Neural progenitor cell (in vitro differentiated cells): ENCODE measurements at regions not wholly inside any gene's neighbourhood (a gene's known extent, or its start where the extent isn't known, plus 50 kb on each side); places are given as distances from the start of the nearest gene placed in this dataset.

Source experiments
- DNase-seq: peaks from one replicate; pipeline ENCODE4 v3.0.0-alpha.2; 2016; ENCODE audit warnings: low spot score
- H2AFZ ChIP-seq: fragments of 200-600 bp; sonication (generic); replicated peaks from 2 replicates; pipeline ENCODE4 v1.6.1; 2016; ENCODE audit warnings: antibody characterized with exemption
- H3F3A ChIP-seq: fragments of 200-600 bp; sonication (generic); 2 replicates; pipeline ENCODE4 v1.6.1; 2016; ENCODE audit warnings: antibody characterized with exemption, low read depth
- H3K27ac ChIP-seq: fragments of 200-600 bp; sonication (generic); 2 replicates; pipeline ENCODE4 v1.5.1; 2016; ENCODE audit warnings: mild to moderate bottlenecking
- H3K27me3 ChIP-seq: fragments of 200-600 bp; sonication (generic); 2 replicates; pipeline ENCODE4 v1.6.1; 2016; ENCODE audit warnings: mild to moderate bottlenecking, moderate library complexity
- H3K36me3 ChIP-seq: fragments of 200-600 bp; sonication (generic); 2 replicates; pipeline ENCODE4 v1.5.1; 2016
- H3K4me1 ChIP-seq: fragments of 200-600 bp; sonication (generic); 2 replicates; pipeline ENCODE4 v1.6.1; 2016; ENCODE audit warnings: mixed run types
- H3K4me2 ChIP-seq: fragments of 200-600 bp; sonication (generic); 2 replicates; pipeline ENCODE4 v1.6.1; 2016
- H3K4me3 ChIP-seq: fragments of 200-600 bp; sonication (generic); 2 replicates; pipeline ENCODE4 v1.5.1; 2016
- H3K79me2 ChIP-seq: fragments of 200-600 bp; sonication (generic); 2 replicates; pipeline ENCODE4 v1.6.1; 2016; ENCODE audit warnings: low read depth
- H3K9ac ChIP-seq: fragments of 200-600 bp; sonication (generic); 2 replicates; pipeline ENCODE4 v1.6.1; 2016
- H3K9me3 ChIP-seq: fragments of 200-600 bp; sonication (generic); 2 replicates; pipeline ENCODE4 v1.5.1; 2016; ENCODE audit warnings: low read depth
- H4K20me1 ChIP-seq: fragments of 200-600 bp; sonication (generic); 2 replicates; pipeline ENCODE4 v1.6.1; 2016; ENCODE audit warnings: low read depth
- H3K27ac Mint-ChIP-seq: 3 replicates; pipeline ENCODE4 v1.8.0; 2021; ENCODE audit warnings: mixed read lengths
- H3K27me3 Mint-ChIP-seq: 2 replicates; pipeline ENCODE4 v1.8.0; 2022; ENCODE audit warnings: low read depth, mild to moderate bottlenecking, inconsistent platforms, moderate library complexity, mixed read lengths; ENCODE audit not compliant: insufficient read depth
- H3K36me3 Mint-ChIP-seq: 3 replicates; pipeline ENCODE4 v1.8.0; 2021; ENCODE audit warnings: mixed read lengths
- H3K4me1 Mint-ChIP-seq: 3 replicates; pipeline ENCODE4 v1.8.0; 2021; ENCODE audit warnings: mixed read lengths
- H3K4me3 Mint-ChIP-seq: 3 replicates; pipeline ENCODE4 v1.8.0; 2021; ENCODE audit warnings: mild to moderate bottlenecking, moderate library complexity, mixed read lengths
- H3K9me3 Mint-ChIP-seq: 3 replicates; pipeline ENCODE4 v1.8.0; 2020; ENCODE audit warnings: mixed read lengths
- EZH2 ChIP-seq: fragments of 200-600 bp; sonication (generic); IDR thresholded peaks from 2 replicates; pipeline ENCODE4 v1.6.1; 2017; ENCODE audit warnings: antibody characterized with exemption, mild to moderate bottlenecking, moderate library complexity
- EZH2phosphoT487 ChIP-seq: fragments of 200-600 bp; sonication (generic); IDR thresholded peaks from 2 replicates; pipeline ENCODE4 v1.6.1; 2017; ENCODE audit warnings: antibody characterized with exemption
- TF ChIP-seq, protein P1 (sequence below): fragments of 200-600 bp; sonication (generic); IDR thresholded peaks from 2 replicates; pipeline ENCODE4 v1.5.1; 2017; ENCODE audit warnings: antibody characterized with exemption, mild to moderate bottlenecking

- H3K9me3 Mint-ChIP-seq: peaks cover 6% of the 10 kb centered on the region
- no peaks in the 10 kb centered on the region for H3K79me2 ChIP-seq
- no peaks in the 10 kb centered on the region for H3K4me1 ChIP-seq
- no peaks in the 10 kb centered on the region for H3K9me3 ChIP-seq
- H2AFZ ChIP-seq: no peak overlapping the region
- no peak overlapping the region for H3K4me2 ChIP-seq
- no peaks in the 10 kb centered on the region for H3K36me3 Mint-ChIP-seq
- H3K27ac Mint-ChIP-seq: no peak overlapping the region
- TF ChIP-seq EZH2phosphoT487 (no peak), EZH2 (no peak)
- TF ChIP-seq, protein P1, sequence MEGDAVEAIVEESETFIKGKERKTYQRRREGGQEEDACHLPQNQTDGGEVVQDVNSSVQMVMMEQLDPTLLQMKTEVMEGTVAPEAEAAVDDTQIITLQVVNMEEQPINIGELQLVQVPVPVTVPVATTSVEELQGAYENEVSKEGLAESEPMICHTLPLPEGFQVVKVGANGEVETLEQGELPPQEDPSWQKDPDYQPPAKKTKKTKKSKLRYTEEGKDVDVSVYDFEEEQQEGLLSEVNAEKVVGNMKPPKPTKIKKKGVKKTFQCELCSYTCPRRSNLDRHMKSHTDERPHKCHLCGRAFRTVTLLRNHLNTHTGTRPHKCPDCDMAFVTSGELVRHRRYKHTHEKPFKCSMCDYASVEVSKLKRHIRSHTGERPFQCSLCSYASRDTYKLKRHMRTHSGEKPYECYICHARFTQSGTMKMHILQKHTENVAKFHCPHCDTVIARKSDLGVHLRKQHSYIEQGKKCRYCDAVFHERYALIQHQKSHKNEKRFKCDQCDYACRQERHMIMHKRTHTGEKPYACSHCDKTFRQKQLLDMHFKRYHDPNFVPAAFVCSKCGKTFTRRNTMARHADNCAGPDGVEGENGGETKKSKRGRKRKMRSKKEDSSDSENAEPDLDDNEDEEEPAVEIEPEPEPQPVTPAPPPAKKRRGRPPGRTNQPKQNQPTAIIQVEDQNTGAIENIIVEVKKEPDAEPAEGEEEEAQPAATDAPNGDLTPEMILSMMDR: no peak
- H3K4me1 Mint-ChIP-seq: no peaks in the 10 kb centered on the region
- H3K27ac ChIP-seq: no peak overlapping the region
- no peak for DNase-seq
- H4K20me1 ChIP-seq: no peaks in the 10 kb centered on the region
- H3K4me3 ChIP-seq: no peak overlapping the region
- H3K27me3 ChIP-seq: no peaks in the 10 kb centered on the region
- H3K9ac ChIP-seq: no peak overlapping the region
- no peaks in the 10 kb centered on the region for H3F3A ChIP-seq
- H3K4me3 Mint-ChIP-seq: no peak overlapping the region
- peaks cover 3% of the 10 kb centered on the region for H3K27me3 Mint-ChIP-seq
- no peaks in the 10 kb centered on the region for H3K36me3 ChIP-seq
Observed at GRCh38 chr3:189551007-189551406, 80.2 kb upstream of the TP63 start.

GRCh38 chr3:189554868-189555557, 76.2 kb upstream of the TP63 start:
- Histone ChIP-seq H3F3A (no peaks in the 10 kb centered on the region), H3K27me3 (no peaks in the 10 kb centered on the region), H3K4me1 (no peaks in the 10 kb centered on the region), H3K9ac (no peak overlapping the region), H3K9me3 (no peaks in the 10 kb centered on the region), H4K20me1 (no peaks in the 10 kb centered on the region), H3K36me3 (no peaks in the 10 kb centered on the region), H3K4me2 (no peak overlapping the region), H2AFZ (no peak overlapping the region), H3K27ac (no peak overlapping the region), H3K4me3 (no peak overlapping the region), H3K79me2 (no peaks in the 10 kb centered on the region)
- TF ChIP-seq, protein P1: no peak
- TF ChIP-seq EZH2 (no peak), EZH2phosphoT487 (no peak)
- DNase-seq: no peak
- Mint-ChIP-seq H3K36me3 (no peaks in the 10 kb centered on the region), H3K9me3 (peaks cover 7% of the 10 kb centered on the region), H3K27ac (no peak overlapping the region), H3K4me3 (no peak overlapping the region), H3K27me3 (no peaks in the 10 kb centered on the region), H3K4me1 (no peaks in the 10 kb centered on the region)

- no peaks in the 10 kb centered on the region for H3F3A ChIP-seq
- no peak overlapping the region for H3K4me3 Mint-ChIP-seq
- H3K36me3 Mint-ChIP-seq: no peaks in the 10 kb centered on the region
Observed at GRCh38 chr3:189555558-189555881, 75.7 kb upstream of the TP63 start.

More at GRCh38 chr3:189555558-189555881, 75.7 kb upstream of the TP63 start:
- no peaks in the 10 kb centered on the region for H4K20me1 ChIP-seq
- H3K9me3 Mint-ChIP-seq: peaks cover 7% of the 10 kb centered on the region
- no peaks in the 10 kb centered on the region for H3K27me3 ChIP-seq
- H3K27ac ChIP-seq: no peak overlapping the region
- no peaks in the 10 kb centered on the region for H3K27me3 Mint-ChIP-seq
- no peaks in the 10 kb centered on the region for H3K9me3 ChIP-seq
- H3K9ac ChIP-seq: no peak overlapping the region
- H3K4me2 ChIP-seq: no peak overlapping the region
- no peak overlapping the region for H2AFZ ChIP-seq
- no peak overlapping the region for H3K4me3 ChIP-seq
- no peaks in the 10 kb centered on the region for H3K4me1 Mint-ChIP-seq
- H3K79me2 ChIP-seq: no peaks in the 10 kb centered on the region
- no peaks in the 10 kb centered on the region for H3K4me1 ChIP-seq
- no peak for DNase-seq
- TF ChIP-seq EZH2: no peak
- TF ChIP-seq, protein P1: no peak
- TF ChIP-seq EZH2phosphoT487: no peak
- H3K27ac Mint-ChIP-seq: no peak overlapping the region
- no peaks in the 10 kb centered on the region for H3K36me3 ChIP-seq
